ENCODE measurements at regions not wholly inside any gene's neighbourhood (a gene's known extent, or its start where the extent isn't known, plus 50 kb on each side); places are given as distances from the start of the nearest gene placed in this dataset.
A peak's percentile ranks its signal among the peaks of the same experiment; 100 is the strongest.
"Not testable (repeated sequence)": the region's sequence is repeated elsewhere in the genome, so short reads cannot be mapped to it uniquely, and the experiment has no call there.

GRCh38 chr11:72522186-72522585 lies 87.9 kb upstream of the CLPB start:
- H3K9me3 ChIP-seq (ENCODE audit: low read length): no peaks in the 10 kb centered on the region
- H3K79me2 ChIP-seq (ENCODE audit: low read length): no peaks in the 10 kb centered on the region
- H3K27me3 ChIP-seq (ENCODE audit: low read length): no peaks in the 10 kb centered on the region
- TF ChIP-seq EZH2phosphoT487 (IDR thresholded peaks at IDR 0.05; ENCODE audit: borderline replicate concordance, low read length) (no peak), EZH2 (IDR thresholded peaks at IDR 0.05; ENCODE audit: low read length, unreplicated experiment) (no peak)
- H2AFZ ChIP-seq (ENCODE audit: low read length): no peak overlapping the region
- H3K9me2 ChIP-seq (replicated peaks; ENCODE audit: low read length): no peaks in the 10 kb centered on the region
- DNase-seq: no peak
- intact Hi-C loops (cut with micrococcal nuclease): no loop called here
- BruUV-seq (replicated peaks): no TSS peak
- no peak overlapping the region for H3K9ac ChIP-seq (ENCODE audit: low read length)
- H4K20me1 ChIP-seq (ENCODE audit: low read length): no peaks in the 10 kb centered on the region
- no peaks in the 10 kb centered on the region for H3K36me3 ChIP-seq (ENCODE audit: low read depth, low read length)
- no peak overlapping the region for H3K27ac ChIP-seq (ENCODE audit: low read length)
- no peak for ATAC-seq
- no peaks in the 10 kb centered on the region for H3F3A ChIP-seq (ENCODE audit: low read length, unreplicated experiment)
- H3K4me3 ChIP-seq (ENCODE audit: low read length): no peak overlapping the region
- H3K4me1 ChIP-seq (ENCODE audit: insufficient read depth, low read length): no peaks in the 10 kb centered on the region
- POLR2A ChIA-PET (ENCODE audit: unreplicated experiment): no interaction called here
- no peak overlapping the region for H3K4me2 ChIP-seq (ENCODE audit: low read length)
- CTCF ChIA-PET: no interaction called here

DNA sequence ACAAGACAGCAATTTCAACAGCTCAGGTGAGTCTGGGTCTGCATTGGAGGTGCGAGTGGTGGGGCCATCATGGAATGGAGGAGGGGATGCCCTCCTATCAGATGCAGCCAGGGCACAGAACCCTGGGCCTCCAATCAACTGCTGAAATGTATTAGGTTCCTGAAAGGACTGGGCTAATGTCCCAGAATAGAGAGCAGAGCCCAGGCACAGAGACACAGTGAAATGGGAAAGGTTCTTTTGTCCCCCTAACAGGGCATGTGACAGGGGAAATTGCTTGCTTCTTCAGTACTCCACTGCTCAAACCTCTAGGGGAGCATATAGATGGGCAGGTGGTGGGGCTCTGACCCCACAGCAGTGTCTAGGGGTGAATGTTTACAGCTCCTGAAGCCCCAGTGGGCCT lies 87.3 kb upstream of the CLPB start:
- DNase-seq (no peak), ATAC-seq (no peak)
- no peaks in the 10 kb centered on the region for H3F3A ChIP-seq (ENCODE audit: low read length, unreplicated experiment)
- no peak overlapping the region for H3K27ac ChIP-seq (ENCODE audit: low read length)
- no peaks in the 10 kb centered on the region for H3K9me2 ChIP-seq (replicated peaks; ENCODE audit: low read length)
- no peak overlapping the region for H3K9ac ChIP-seq (ENCODE audit: low read length)
- no peaks in the 10 kb centered on the region for H3K36me3 ChIP-seq (ENCODE audit: low read depth, low read length)
- no peak overlapping the region for H3K4me3 ChIP-seq (ENCODE audit: low read length)
- no peak overlapping the region for H2AFZ ChIP-seq (ENCODE audit: low read length)
- H3K27me3 ChIP-seq (ENCODE audit: low read length): no peaks in the 10 kb centered on the region
- no peaks in the 10 kb centered on the region for H3K4me1 ChIP-seq (ENCODE audit: insufficient read depth, low read length)
- POLR2A ChIA-PET (ENCODE audit: unreplicated experiment): no interaction called here
- H4K20me1 ChIP-seq (ENCODE audit: low read length): no peaks in the 10 kb centered on the region
- H3K9me3 ChIP-seq (ENCODE audit: low read length): no peaks in the 10 kb centered on the region
- intact Hi-C loops (cut with micrococcal nuclease): no loop called here
- TF ChIP-seq EZH2 (IDR thresholded peaks at IDR 0.05; ENCODE audit: low read length, unreplicated experiment) (no peak), EZH2phosphoT487 (IDR thresholded peaks at IDR 0.05; ENCODE audit: borderline replicate concordance, low read length) (no peak)
- TF ChIP-seq, protein P1, sequence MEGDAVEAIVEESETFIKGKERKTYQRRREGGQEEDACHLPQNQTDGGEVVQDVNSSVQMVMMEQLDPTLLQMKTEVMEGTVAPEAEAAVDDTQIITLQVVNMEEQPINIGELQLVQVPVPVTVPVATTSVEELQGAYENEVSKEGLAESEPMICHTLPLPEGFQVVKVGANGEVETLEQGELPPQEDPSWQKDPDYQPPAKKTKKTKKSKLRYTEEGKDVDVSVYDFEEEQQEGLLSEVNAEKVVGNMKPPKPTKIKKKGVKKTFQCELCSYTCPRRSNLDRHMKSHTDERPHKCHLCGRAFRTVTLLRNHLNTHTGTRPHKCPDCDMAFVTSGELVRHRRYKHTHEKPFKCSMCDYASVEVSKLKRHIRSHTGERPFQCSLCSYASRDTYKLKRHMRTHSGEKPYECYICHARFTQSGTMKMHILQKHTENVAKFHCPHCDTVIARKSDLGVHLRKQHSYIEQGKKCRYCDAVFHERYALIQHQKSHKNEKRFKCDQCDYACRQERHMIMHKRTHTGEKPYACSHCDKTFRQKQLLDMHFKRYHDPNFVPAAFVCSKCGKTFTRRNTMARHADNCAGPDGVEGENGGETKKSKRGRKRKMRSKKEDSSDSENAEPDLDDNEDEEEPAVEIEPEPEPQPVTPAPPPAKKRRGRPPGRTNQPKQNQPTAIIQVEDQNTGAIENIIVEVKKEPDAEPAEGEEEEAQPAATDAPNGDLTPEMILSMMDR (conservative IDR thresholded peaks at IDR 0.05; ENCODE audit: low read depth, low read length): no peak
- BruUV-seq (replicated peaks): no TSS peak
- H3K4me2 ChIP-seq (ENCODE audit: low read length): no peak overlapping the region
- no peaks in the 10 kb centered on the region for H3K79me2 ChIP-seq (ENCODE audit: low read length)
- CTCF ChIA-PET: interaction anchor here (0.5 kb wide), 1 partner anchor 33 kb away, joined by 4 read pairs; no protein-coding TSS in a partner anchor

GRCh38 chr11:72520815-72521214 lies 86.5 kb upstream of the CLPB start:
- H3F3A ChIP-seq (ENCODE audit: low read length, unreplicated experiment): no peaks in the 10 kb centered on the region
- no peaks in the 10 kb centered on the region for H3K9me3 ChIP-seq (ENCODE audit: low read length)
- no peaks in the 10 kb centered on the region for H3K79me2 ChIP-seq (ENCODE audit: low read length)
- H3K4me1 ChIP-seq (ENCODE audit: insufficient read depth, low read length): no peaks in the 10 kb centered on the region
- H3K4me2 ChIP-seq (ENCODE audit: low read length): no peak overlapping the region
- no peak overlapping the region for H3K9ac ChIP-seq (ENCODE audit: low read length)
- no peak overlapping the region for H3K27ac ChIP-seq (ENCODE audit: low read length)
- H3K9me2 ChIP-seq (replicated peaks; ENCODE audit: low read length): no peaks in the 10 kb centered on the region
- POLR2A ChIA-PET (ENCODE audit: unreplicated experiment): no interaction called here
- no peak for ATAC-seq
- CTCF ChIA-PET: interaction anchor here (0.5 kb wide), 1 partner anchor 34 kb away, joined by 4 read pairs; no protein-coding TSS in a partner anchor
- H3K36me3 ChIP-seq (ENCODE audit: low read depth, low read length): no peaks in the 10 kb centered on the region
- intact Hi-C loops (cut with micrococcal nuclease): no loop called here
- H4K20me1 ChIP-seq (ENCODE audit: low read length): no peaks in the 10 kb centered on the region
- no peak for TF ChIP-seq EZH2phosphoT487 (IDR thresholded peaks at IDR 0.05; ENCODE audit: borderline replicate concordance, low read length)
- TF ChIP-seq, protein P1 (conservative IDR thresholded peaks at IDR 0.05; ENCODE audit: low read depth, low read length): no peak
- TF ChIP-seq EZH2 (IDR thresholded peaks at IDR 0.05; ENCODE audit: low read length, unreplicated experiment): no peak
- DNase-seq: no peak
- H2AFZ ChIP-seq (ENCODE audit: low read length): no peak overlapping the region
- no peaks in the 10 kb centered on the region for H3K27me3 ChIP-seq (ENCODE audit: low read length)
- no peak overlapping the region for H3K4me3 ChIP-seq (ENCODE audit: low read length)
- no TSS peak for BruUV-seq (replicated peaks)

- H3K9ac ChIP-seq (ENCODE audit: low read length); H3F3A ChIP-seq (ENCODE audit: low read length, unreplicated experiment); H3K4me1 ChIP-seq (ENCODE audit: insufficient read depth, low read length); CTCF ChIA-PET; DNase-seq; H3K4me3 ChIP-seq (ENCODE audit: low read length); H3K9me2 ChIP-seq (replicated peaks; ENCODE audit: low read length); H3K79me2 ChIP-seq (ENCODE audit: low read length); POLR2A ChIA-PET (ENCODE audit: unreplicated experiment); H4K20me1 ChIP-seq (ENCODE audit: low read length); H3K27me3 ChIP-seq (ENCODE audit: low read length); H3K36me3 ChIP-seq (ENCODE audit: low read depth, low read length); BruUV-seq (replicated peaks); H3K9me3 ChIP-seq (ENCODE audit: low read length); intact Hi-C loops (cut with micrococcal nuclease); ATAC-seq; H3K27ac ChIP-seq (ENCODE audit: low read length); H3K4me2 ChIP-seq (ENCODE audit: low read length): not testable (repeated sequence)
- H2AFZ ChIP-seq (ENCODE audit: low read length): 0 out of 2 replicates have a peak overlapping the region, but pooled peaks have one; percentile 30
These were observed 85.6 kb upstream of the CLPB start for GRCh38 chr11:72519882-72520281.
